AG08396 (cell line): ENCODE measurements at regions not wholly inside any gene's neighbourhood (a gene's known extent, or its start where the extent isn't known, plus 50 kb on each side); places are given as distances from the start of the nearest gene placed in this dataset.
"Not testable (repeated sequence)": the region's sequence is repeated elsewhere in the genome, so short reads cannot be mapped to it uniquely, and the experiment has no call there.

Source experiments
- DNase-seq: peaks from one replicate; pipeline ENCODE4 v3.0.0; 2012; ENCODE audit warnings: low spot score, mixed read lengths

- no peak for DNase-seq
Measured at GRCh38 chr7:98774884-98775283, 94.9 kb downstream of the TMEM130 start.

- DNase-seq, result no peak
Measured at GRCh38 chr7:98777051-98777450, 92.8 kb downstream of the TMEM130 start.

- DNase-seq, result no peak
Measured at GRCh38 chr7:98778421-98778820, 91.4 kb downstream of the TMEM130 start.

- DNase-seq, result no peak
Measured at GRCh38 chr7:98779800-98780587, 89.8 kb downstream of the TMEM130 start.

- DNase-seq, result no peak
Measured at GRCh38 chr7:98784216-98784785, 85.5 kb downstream of the TMEM130 start.

GRCh38 chr7:98785929-98786571 is 83.8 kb downstream of the TMEM130 start:
- no peak for DNase-seq

GRCh38 chr7:98788966-98789365 is 80.8 kb downstream of the TMEM130 start:
- DNase-seq, result no peak

- DNase-seq, result not testable (repeated sequence)
Measured at GRCh38 chr7:98794453-98794852, 75.4 kb downstream of the TMEM130 start.

- no peak for DNase-seq
Measured at GRCh38 chr7:98795741-98796493, 73.9 kb downstream of the TMEM130 start.
